ENCODE measurements at regions not wholly inside any gene's neighbourhood (a gene's known extent, or its start where the extent isn't known, plus 50 kb on each side); places are given as distances from the start of the nearest gene placed in this dataset.
"Not testable (repeated sequence)": the region's sequence is repeated elsewhere in the genome, so short reads cannot be mapped to it uniquely, and the experiment has no call there.

DNA sequence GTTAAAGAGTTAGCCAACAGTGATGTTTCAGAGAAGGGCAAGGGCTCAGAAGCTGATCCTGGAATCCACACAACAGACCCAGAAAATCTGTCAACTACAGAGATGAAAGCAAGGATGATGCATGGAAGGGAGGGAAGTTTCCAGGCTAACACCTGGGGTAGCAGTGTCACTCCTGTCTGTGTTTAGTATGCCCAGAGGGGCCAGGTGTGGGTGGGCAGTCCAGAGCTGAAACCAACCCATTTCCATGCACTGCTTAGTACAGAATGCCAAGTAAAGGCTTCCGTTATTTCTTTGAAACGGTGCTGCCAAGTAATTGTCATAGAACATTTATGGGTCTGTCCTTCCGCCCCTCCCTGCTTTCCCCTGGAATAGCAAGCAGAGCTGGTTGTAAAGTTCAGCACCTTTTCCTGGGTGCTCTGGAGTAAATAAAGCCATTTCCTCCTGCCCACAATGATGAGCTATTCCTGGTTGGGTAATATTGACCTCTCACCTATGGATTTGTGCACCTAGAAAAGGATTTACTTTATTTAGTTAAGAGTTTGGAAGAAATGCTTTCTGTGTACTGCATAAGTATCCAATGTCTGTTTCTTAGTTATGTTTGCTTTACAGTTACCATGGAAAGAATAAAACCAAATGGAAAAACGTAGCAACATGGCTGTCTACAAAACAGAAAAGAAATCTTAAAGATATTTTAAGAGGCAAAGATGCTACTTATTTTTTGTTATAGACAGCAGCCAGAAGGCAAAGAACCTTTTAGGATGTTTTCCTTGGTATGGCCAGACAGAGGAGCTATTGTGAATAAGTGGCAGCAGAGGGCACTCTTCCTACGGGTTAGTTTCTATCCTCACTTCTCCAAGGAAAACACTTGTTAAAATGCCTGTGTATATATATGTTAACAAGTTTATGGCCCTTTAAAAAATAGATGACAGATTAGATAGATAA lies 71.7 kb downstream of the PRR15 start:
- H3K4me3 Mint-ChIP-seq (ENCODE audit: low read depth, unreplicated experiment); H3K36me3 Mint-ChIP-seq (ENCODE audit: insufficient read depth, unreplicated experiment); BruUV-seq (replicated peaks); H3K9me3 Mint-ChIP-seq (ENCODE audit: low read depth, unreplicated experiment); H3K27ac Mint-ChIP-seq (ENCODE audit: unreplicated experiment); H3K4me1 Mint-ChIP-seq (ENCODE audit: low read depth, unreplicated experiment); H3K27me3 Mint-ChIP-seq (ENCODE audit: unreplicated experiment): not testable (repeated sequence)
- TF ChIP-seq, protein P1, sequence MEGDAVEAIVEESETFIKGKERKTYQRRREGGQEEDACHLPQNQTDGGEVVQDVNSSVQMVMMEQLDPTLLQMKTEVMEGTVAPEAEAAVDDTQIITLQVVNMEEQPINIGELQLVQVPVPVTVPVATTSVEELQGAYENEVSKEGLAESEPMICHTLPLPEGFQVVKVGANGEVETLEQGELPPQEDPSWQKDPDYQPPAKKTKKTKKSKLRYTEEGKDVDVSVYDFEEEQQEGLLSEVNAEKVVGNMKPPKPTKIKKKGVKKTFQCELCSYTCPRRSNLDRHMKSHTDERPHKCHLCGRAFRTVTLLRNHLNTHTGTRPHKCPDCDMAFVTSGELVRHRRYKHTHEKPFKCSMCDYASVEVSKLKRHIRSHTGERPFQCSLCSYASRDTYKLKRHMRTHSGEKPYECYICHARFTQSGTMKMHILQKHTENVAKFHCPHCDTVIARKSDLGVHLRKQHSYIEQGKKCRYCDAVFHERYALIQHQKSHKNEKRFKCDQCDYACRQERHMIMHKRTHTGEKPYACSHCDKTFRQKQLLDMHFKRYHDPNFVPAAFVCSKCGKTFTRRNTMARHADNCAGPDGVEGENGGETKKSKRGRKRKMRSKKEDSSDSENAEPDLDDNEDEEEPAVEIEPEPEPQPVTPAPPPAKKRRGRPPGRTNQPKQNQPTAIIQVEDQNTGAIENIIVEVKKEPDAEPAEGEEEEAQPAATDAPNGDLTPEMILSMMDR (IDR thresholded peaks at IDR 0.05; ENCODE audit: unreplicated experiment) = peak; percentile 75
- peak; percentile 37 for DNase-seq
- CTCF ChIA-PET = interaction anchor here (0.7 to 3.1 kb wide), 10 partner anchors 12 to 439 kb away, joined by 3 to 30 read pairs (median 4); no protein-coding TSS in a partner anchor
- intact Hi-C loops (cut with micrococcal nuclease; ENCODE audit: unreplicated experiment) = loop anchor here (1.0 to 5.0 kb wide), 4 partner anchors 113 to 427 kb away; partner anchors contain the start of gene WIPF3

DNA sequence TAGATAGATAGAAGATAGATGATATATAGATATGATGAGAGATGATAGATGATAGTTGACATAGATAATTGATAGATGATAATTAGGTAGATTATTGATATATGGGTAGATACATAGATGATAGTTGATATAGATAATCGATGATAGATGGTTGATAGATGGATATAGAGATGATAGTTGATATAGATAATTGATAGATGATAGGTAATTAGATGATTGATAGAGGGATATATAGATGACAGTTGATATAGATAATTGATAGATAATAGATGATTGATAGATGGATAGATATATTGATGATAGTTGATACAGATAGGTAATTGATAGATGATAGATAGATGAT lies 72.3 kb downstream of the PRR15 start:
- Mint-ChIP-seq H3K27ac (ENCODE audit: unreplicated experiment) (no peak overlapping the region), H3K9me3 (ENCODE audit: low read depth, unreplicated experiment) (no peaks in the 10 kb centered on the region), H3K4me1 (ENCODE audit: low read depth, unreplicated experiment) (no peaks in the 10 kb centered on the region), H3K36me3 (ENCODE audit: insufficient read depth, unreplicated experiment) (no peaks in the 10 kb centered on the region), H3K27me3 (ENCODE audit: unreplicated experiment) (no peaks in the 10 kb centered on the region), H3K4me3 (ENCODE audit: low read depth, unreplicated experiment) (no peak overlapping the region)
- CTCF ChIA-PET = interaction anchor here (0.7 to 3.1 kb wide), 10 partner anchors 11 to 438 kb away, joined by 3 to 30 read pairs (median 4); no protein-coding TSS in a partner anchor
- intact Hi-C loops (cut with micrococcal nuclease; ENCODE audit: unreplicated experiment) = loop anchor here (5.0 kb wide), 1 partner anchor 426 kb away; no protein-coding TSS in a partner anchor
- BruUV-seq (replicated peaks) = no TSS peak
- DNase-seq = no peak
- TF ChIP-seq, protein P1 (IDR thresholded peaks at IDR 0.05; ENCODE audit: unreplicated experiment) = no peak

DNA sequence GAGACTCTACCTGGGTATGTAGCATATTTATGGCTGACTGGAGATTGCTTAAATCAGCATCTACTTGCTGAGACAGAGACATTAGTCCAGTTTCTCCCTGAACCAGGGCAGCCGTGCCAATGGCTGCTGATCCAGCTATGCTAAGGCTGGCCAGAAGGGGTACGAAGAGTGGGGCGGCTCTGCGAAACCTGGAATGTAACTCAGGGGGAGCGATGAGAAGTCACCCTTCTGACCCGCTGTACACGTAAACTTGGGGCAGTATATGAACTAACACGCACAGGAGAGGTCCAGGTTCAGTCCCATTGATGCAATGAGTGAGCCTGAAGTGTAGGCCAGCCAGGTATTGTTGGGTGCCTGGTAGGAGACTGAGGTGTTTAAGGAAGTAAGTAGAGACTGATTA lies 73.7 kb downstream of the PRR15 start:
- TF ChIP-seq, protein P1 (IDR thresholded peaks at IDR 0.05; ENCODE audit: unreplicated experiment) = no peak
- DNase-seq = no peak
- intact Hi-C loops (cut with micrococcal nuclease; ENCODE audit: unreplicated experiment) = loop anchor here (5.0 kb wide), 1 partner anchor 425 kb away; no protein-coding TSS in a partner anchor
- Mint-ChIP-seq H3K9me3 (ENCODE audit: low read depth, unreplicated experiment) (no peaks in the 10 kb centered on the region), H3K4me1 (ENCODE audit: low read depth, unreplicated experiment) (peaks cover 13% of the 10 kb centered on the region), H3K4me3 (ENCODE audit: low read depth, unreplicated experiment) (no peak overlapping the region), H3K27me3 (ENCODE audit: unreplicated experiment) (no peaks in the 10 kb centered on the region), H3K36me3 (ENCODE audit: insufficient read depth, unreplicated experiment) (no peaks in the 10 kb centered on the region), H3K27ac (ENCODE audit: unreplicated experiment) (no peak overlapping the region)
- BruUV-seq (replicated peaks) = no TSS peak
- CTCF ChIA-PET = interaction anchor here (3.1 kb wide), 2 partner anchors 110 to 284 kb away, joined by 18 to 30 read pairs; no protein-coding TSS in a partner anchor

GRCh38 chr7:29638841-29639240 lies 75.2 kb downstream of the PRR15 start:
- not testable (repeated sequence) for H3K4me3 Mint-ChIP-seq (ENCODE audit: low read depth, unreplicated experiment); H3K9me3 Mint-ChIP-seq (ENCODE audit: low read depth, unreplicated experiment); BruUV-seq (replicated peaks); H3K27ac Mint-ChIP-seq (ENCODE audit: unreplicated experiment); H3K27me3 Mint-ChIP-seq (ENCODE audit: unreplicated experiment); H3K36me3 Mint-ChIP-seq (ENCODE audit: insufficient read depth, unreplicated experiment); DNase-seq
- CTCF ChIA-PET = interaction anchor here (0.9 kb wide), 1 partner anchor 167 kb away, joined by 3 read pairs; the partner anchor contains the start of gene WIPF3
- H3K4me1 Mint-ChIP-seq (ENCODE audit: low read depth, unreplicated experiment) = peaks cover 25% of the 10 kb centered on the region
- intact Hi-C loops (cut with micrococcal nuclease; ENCODE audit: unreplicated experiment) = loop anchor here (5.0 kb wide), 1 partner anchor 423 kb away; no protein-coding TSS in a partner anchor
